Thyroid gland (tissue), 4 donors: ENCODE measurements at regions not wholly inside any gene's neighbourhood (a gene's known extent, or its start where the extent isn't known, plus 50 kb on each side); places are given as distances from the start of the nearest gene placed in this dataset.

Experiments used
- DNase-seq, 2 donors: peaks; one replicate each; pipeline ENCODE4 v3.0.0-alpha.2; 2019
- H3K27ac ChIP-seq, 3 donors: fragments of 200-600 bp; sonication (generic); 1 replicate in 2 of 3; 2 replicates in 1 of 3; pipeline ENCODE4 v1.5.1; 2016 to 2019; ENCODE audit warnings: mild to moderate bottlenecking in 1 of 3, moderate library complexity in 1 of 3
- H3K27me3 ChIP-seq: fragments of 200-600 bp; sonication (generic); one replicate; pipeline ENCODE4 v1.5.1; 2019
- H3K36me3 ChIP-seq, 2 donors: fragments of 200-600 bp; sonication (generic); one replicate each; pipeline ENCODE4 v1.5.1; 2016 to 2019
- H3K4me1 ChIP-seq, 2 donors: fragments of 200-600 bp; sonication (generic); one replicate each; pipeline ENCODE4 v1.5.1; 2017 to 2019
- H3K4me3 ChIP-seq, 3 donors: fragments of 200-600 bp; sonication (generic); replicated peaks in 1 of 3; 1 replicate in 2 of 3; 2 replicates in 1 of 3; pipeline ENCODE4 v1.5.1; 2016; ENCODE audit warnings: mild to moderate bottlenecking in 1 of 3
- H3K9me3 ChIP-seq: fragments of 200-600 bp; sonication (generic); one replicate; pipeline ENCODE4 v1.5.1; 2017
- CTCF ChIP-seq, 6 experiments: fragments of 200-600 bp in 3 of 6; fragments of 450-650 bp in 3 of 6; sonication (generic) in 3 of 6; IDR thresholded peaks; one replicate each; pipeline ENCODE4 v1.5.1; 2016 to 2019; ENCODE audit warnings: antibody characterized with exemption in 6 of 6, mild to moderate bottlenecking in 2 of 6, inconsistent platforms in 1 of 6, moderate library complexity in 1 of 6
- POLR2A ChIP-seq, 2 donors: fragments of 450-650 bp; IDR thresholded peaks; one replicate each; pipeline ENCODE4 v1.6.1; 2017; ENCODE audit warnings: antibody characterized with exemption in 2 of 2, mild to moderate bottlenecking in 2 of 2, moderate library complexity in 1 of 2
- WGBS, 2 donors: methylation state at CpG; one replicate each; pipeline ENCODE4 v1.1.5; 2017; 5-methylcytosine and 5-hydroxymethylcytosine counted together
- intact Hi-C: fragments of 100-400 bp; cut with DNase I; formaldehyde crosslinking; loops from one replicate; pipeline ENCODE4 v1.15.1; 2023

DNA sequence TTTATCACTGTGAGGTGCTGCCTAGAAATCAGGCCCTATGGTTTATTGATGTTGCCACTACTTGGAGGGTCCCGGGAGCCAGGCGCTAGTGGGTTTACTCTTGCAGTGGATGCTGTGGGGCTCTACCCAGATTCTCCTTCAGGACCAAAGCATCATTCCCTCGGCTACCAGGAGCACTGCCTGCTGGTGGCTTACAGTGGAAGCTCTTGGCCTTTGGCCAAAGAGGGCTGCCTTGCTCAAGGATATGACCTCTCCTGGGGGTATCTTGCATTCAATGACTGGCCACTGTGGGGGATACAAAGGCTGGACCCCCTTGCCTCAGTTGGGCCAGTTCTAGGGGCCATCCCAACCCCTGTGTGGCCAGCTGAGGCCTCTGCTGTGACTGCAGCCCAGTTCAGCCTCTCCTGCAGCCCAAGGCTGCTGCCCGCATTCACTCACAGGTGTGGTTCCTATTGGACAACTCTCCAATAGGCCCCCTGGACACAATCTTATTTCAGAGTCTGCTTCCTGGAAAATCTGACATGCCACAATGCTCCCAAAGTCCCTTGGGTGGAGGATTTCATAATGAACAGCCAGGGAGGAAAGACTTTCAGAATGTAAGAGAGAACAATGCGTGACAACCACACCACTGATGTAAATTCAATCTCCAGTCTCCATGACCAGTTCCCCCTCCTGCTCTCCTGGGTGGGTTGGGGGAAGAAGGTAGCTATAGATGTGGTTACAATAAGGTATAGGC is 196.3 kb downstream of the SNX10 start:
- no peaks in the 10 kb centered on the region for H3K27me3 ChIP-seq
- intact Hi-C loops: no loop called here
- no peak for TF ChIP-seq POLR2A (IDR thresholded peaks at IDR 0.05)
- TF ChIP-seq CTCF (IDR thresholded peaks at IDR 0.05): no peak
- DNase-seq: no peak
- no peaks in the 10 kb centered on the region for H3K9me3 ChIP-seq
- WGBS, 2 donors: 83 to 90% methylated on average over 3 to 5 of the region's 5 CpGs
- no peak overlapping the region for H3K27ac ChIP-seq
- H3K4me1 ChIP-seq: no peaks in the 10 kb centered on the region
- H3K36me3 ChIP-seq: no peaks in the 10 kb centered on the region
- no peak overlapping the region for H3K4me3 ChIP-seq

DNA sequence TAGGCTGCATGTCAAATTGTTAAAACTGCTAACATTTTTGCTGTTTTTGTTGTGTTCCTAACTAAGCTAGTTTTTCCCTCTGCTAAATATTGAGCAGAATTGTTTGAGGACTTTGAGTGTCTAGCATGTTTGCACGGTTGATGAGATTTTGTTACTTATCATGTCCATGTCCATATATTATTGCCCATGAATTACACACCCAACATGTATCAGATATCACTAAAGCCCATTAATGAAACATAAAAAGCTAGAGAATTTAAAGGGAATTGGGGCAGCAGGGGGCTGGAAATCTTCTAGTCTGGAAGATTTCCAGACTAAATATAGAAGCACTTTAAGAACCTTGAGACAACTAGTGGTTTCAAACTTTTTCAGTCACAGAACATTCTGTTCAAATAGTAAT is 197.7 kb downstream of the SNX10 start:
- intact Hi-C loops: no loop called here
- 81 to 88% methylated on average over 1 of the region's 1 CpG for WGBS, 2 donors
- DNase-seq: no peak
- Histone ChIP-seq H3K4me1 (no peaks in the 10 kb centered on the region), H3K36me3 (no peaks in the 10 kb centered on the region), H3K4me3 (no peak overlapping the region), H3K27ac (no peak overlapping the region), H3K27me3 (no peaks in the 10 kb centered on the region), H3K9me3 (no peaks in the 10 kb centered on the region)
- TF ChIP-seq CTCF (IDR thresholded peaks at IDR 0.05) (no peak), POLR2A (IDR thresholded peaks at IDR 0.05) (no peak)

DNA sequence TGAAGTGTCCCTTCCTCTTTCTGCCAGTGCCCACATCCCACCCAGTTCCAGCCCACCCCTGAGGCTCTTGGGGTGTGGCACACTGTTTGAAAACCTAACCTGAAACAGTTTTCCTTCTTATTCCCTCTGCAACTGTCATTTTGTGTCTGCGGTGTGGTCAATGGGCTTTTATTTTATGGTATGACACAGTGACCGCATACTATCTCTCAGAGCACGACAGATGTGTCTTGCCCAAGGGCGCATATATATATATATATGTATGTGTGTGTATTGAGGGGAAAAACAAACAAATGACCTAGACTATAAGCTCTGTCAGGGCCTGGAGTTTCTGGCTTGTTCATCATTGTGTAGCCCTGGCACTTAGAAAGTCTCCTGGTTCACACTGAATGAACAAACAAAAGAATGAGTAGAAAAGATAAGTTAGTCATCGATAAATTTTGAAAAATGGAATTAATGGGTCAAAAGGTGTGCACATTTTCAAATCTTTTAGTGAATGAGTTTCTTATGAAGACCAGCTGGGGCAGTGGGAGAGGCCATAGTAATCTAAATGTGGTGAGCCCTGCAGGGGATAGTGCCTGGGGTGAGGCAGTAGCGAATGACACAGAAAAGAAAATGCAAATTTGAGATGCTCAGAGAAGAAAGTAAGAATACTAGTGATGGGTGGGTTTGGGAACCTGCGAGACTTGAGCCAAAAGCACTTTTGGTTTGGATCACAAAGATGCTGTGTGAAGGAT is 198.4 kb downstream of the SNX10 start:
- intact Hi-C loops: no loop called here
- Histone ChIP-seq H3K4me3 (no peak overlapping the region), H3K4me1 (no peaks in the 10 kb centered on the region), H3K9me3 (no peaks in the 10 kb centered on the region), H3K36me3 (no peaks in the 10 kb centered on the region), H3K27ac (no peak overlapping the region), H3K27me3 (no peaks in the 10 kb centered on the region)
- no peak for TF ChIP-seq CTCF (IDR thresholded peaks at IDR 0.05)
- no peak for TF ChIP-seq POLR2A (IDR thresholded peaks at IDR 0.05)
- 85 to 86% methylated on average over 7 of the region's 7 CpGs for WGBS, 2 donors
- no peak for DNase-seq

DNA sequence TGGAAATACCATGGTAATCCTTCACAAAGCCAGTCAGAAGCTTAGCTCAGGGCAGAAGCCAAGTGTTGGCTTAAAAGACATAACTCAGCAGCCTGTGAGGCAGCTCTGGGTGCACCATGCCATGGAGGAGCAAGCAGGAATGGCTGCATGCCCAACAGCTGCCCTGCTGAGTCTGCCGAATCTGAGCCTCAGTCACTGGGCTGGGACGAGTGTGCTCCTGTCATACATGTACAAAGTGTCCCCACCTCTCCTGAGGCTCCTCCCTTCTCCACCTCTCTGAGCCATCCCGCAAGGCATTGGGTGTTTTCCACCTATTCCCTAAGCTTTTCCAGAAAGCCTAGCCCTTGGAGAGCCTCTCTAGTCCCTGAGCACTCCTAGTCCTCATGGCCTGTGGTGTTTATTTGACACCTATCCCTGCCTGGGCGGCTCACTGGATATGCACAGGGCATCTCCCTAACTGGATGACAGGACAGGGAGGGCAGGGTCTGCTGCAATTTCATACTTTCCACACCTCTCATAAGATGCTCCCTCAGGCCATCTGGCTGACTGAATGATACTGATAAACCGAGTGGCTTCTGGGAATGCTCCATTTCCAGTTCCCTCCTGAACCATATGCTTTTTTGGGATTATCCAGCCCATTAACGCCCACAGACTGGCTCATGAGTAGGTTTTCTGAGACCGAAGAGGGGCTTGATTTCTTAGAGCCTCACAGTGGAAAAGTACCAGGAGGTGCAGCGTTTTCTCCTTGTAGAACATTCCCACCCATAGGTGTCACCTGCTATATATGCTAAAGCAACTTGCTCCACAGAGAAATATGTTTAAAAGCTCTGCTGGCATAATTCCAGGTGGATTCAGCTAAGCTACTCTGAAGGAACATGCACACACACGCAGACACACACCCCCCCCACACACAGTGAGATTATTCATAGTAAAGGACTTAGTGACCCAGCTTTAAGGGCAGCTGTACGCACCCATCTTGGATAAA is 199.3 kb downstream of the SNX10 start:
- H3K27me3 ChIP-seq: no peaks in the 10 kb centered on the region
- no peak overlapping the region for H3K4me3 ChIP-seq
- no peaks in the 10 kb centered on the region for H3K4me1 ChIP-seq
- TF ChIP-seq CTCF (IDR thresholded peaks at IDR 0.05) (no peak), POLR2A (IDR thresholded peaks at IDR 0.05) (no peak)
- H3K36me3 ChIP-seq: no peaks in the 10 kb centered on the region
- peak; percentile 68 to 80 for DNase-seq
- WGBS, 2 donors: 65 to 69% methylated on average over 10 of the region's 10 CpGs
- no peaks in the 10 kb centered on the region for H3K9me3 ChIP-seq
- H3K27ac ChIP-seq: no peak overlapping the region
- intact Hi-C loops: no loop called here
